HG03457 (cell line): ENCODE measurements at regions not wholly inside any gene's neighbourhood (a gene's known extent, or its start where the extent isn't known, plus 50 kb on each side); places are given as distances from the start of the nearest gene placed in this dataset.

ENCODE experiments used
- ATAC-seq: cut with Tn5 transposase; IDR thresholded peaks from one replicate; pipeline ENCODE4 v1.9.1; 2021; ENCODE audit warnings: moderate number of reproducible peaks; ENCODE audit not compliant: unreplicated experiment

- no peak for ATAC-seq
These were observed 256.9 kb downstream of the GPATCH2 start for GRCh38 chr1:217373761-217374701.

- no peak for ATAC-seq
These were observed 258.6 kb downstream of the GPATCH2 start for GRCh38 chr1:217372049-217372970.

- ATAC-seq = no peak
These were observed 260.1 kb downstream of the GPATCH2 start for GRCh38 chr1:217370757-217371156.

GRCh38 chr1:217369996-217370551 lies 260.8 kb downstream of the GPATCH2 start:
- ATAC-seq = peak; percentile 4

GRCh38 chr1:217369271-217369981 lies 261.5 kb downstream of the GPATCH2 start:
- peak; percentile 93 for ATAC-seq

GRCh38 chr1:217364220-217364619 lies 266.7 kb downstream of the GPATCH2 start:
- ATAC-seq = no peak

- no peak for ATAC-seq
These were observed 267.6 kb downstream of the GPATCH2 start for GRCh38 chr1:217363319-217363718.

GRCh38 chr1:217360510-217360909 lies 270.4 kb downstream of the GPATCH2 start:
- no peak for ATAC-seq

GRCh38 chr1:217354895-217355294 lies 276.0 kb downstream of the GPATCH2 start:
- no peak for ATAC-seq

- ATAC-seq = no peak
These were observed 281.8 kb downstream of the GPATCH2 start for GRCh38 chr1:217348960-217349664.

GRCh38 chr1:217344712-217345111 lies 286.2 kb downstream of the GPATCH2 start:
- ATAC-seq = no peak

GRCh38 chr1:217343907-217344306 lies 287.0 kb downstream of the GPATCH2 start:
- no peak for ATAC-seq

- no peak for ATAC-seq
These were observed 288.8 kb downstream of the GPATCH2 start for GRCh38 chr1:217342105-217342504.

GRCh38 chr1:217336724-217337123 lies 294.2 kb downstream of the GPATCH2 start:
- ATAC-seq = no peak

GRCh38 chr1:217333939-217334338 lies 297.0 kb downstream of the GPATCH2 start:
- ATAC-seq = no peak

- no peak for ATAC-seq
These were observed 298.3 kb downstream of the GPATCH2 start for GRCh38 chr1:217332431-217333065.

GRCh38 chr1:217331698-217332097 lies 299.2 kb downstream of the GPATCH2 start:
- ATAC-seq = no peak

GRCh38 chr1:217327901-217328300 lies 303.0 kb downstream of the GPATCH2 start:
- ATAC-seq = no peak

GRCh38 chr1:217322834-217323233 lies 308.1 kb downstream of the GPATCH2 start:
- ATAC-seq = peak; percentile 99
